Right lobe of liver (tissue), 6 donors: ENCODE measurements at regions not wholly inside any gene's neighbourhood (a gene's known extent, or its start where the extent isn't known, plus 50 kb on each side); places are given as distances from the start of the nearest gene placed in this dataset.
A peak's percentile ranks its signal among the peaks of the same experiment; 100 is the strongest.

Experiments
- ATAC-seq, 4 donors: fragments of 200-7000 bp; cut with Tn5 transposase; one replicate each; pipeline ENCODE4 v1.9.1; 2020; ENCODE audit warnings: mild to moderate bottlenecking in 4 of 4, moderate library complexity in 4 of 4
- DNase-seq, 3 donors: peaks; one replicate each; pipeline ENCODE4 v3.0.0-alpha.2; 2020
- H3K27ac ChIP-seq, 3 donors: fragments of 200-600 bp; one replicate each; pipeline ENCODE4 v1.8.0; 2022
- H3K27me3 ChIP-seq, 2 donors: fragments of 200-600 bp; one replicate each; pipeline ENCODE4 v1.8.0; 2022
- H3K36me3 ChIP-seq, 4 donors: fragments of 200-600 bp; sonication (generic) in 1 of 4; one replicate each; pipeline versions ENCODE4 v1.5.1 to v1.8.0; 2017 to 2022; ENCODE audit warnings: control low read depth in 1 of 4
- H3K4me1 ChIP-seq, 4 donors: fragments of 200-600 bp; sonication (generic) in 1 of 4; one replicate each; pipeline versions ENCODE4 v1.5.1 to v1.8.0; 2017 to 2022; ENCODE audit warnings: control low read depth in 1 of 4
- H3K4me3 ChIP-seq, 3 donors: fragments of 200-600 bp; one replicate each; pipeline ENCODE4 v1.8.0; 2022
- H3K9me3 ChIP-seq, 4 donors: fragments of 200-600 bp; sonication (generic) in 1 of 4; one replicate each; pipeline versions ENCODE4 v1.5.1 to v1.8.0; 2017 to 2022; ENCODE audit warnings: control low read depth in 1 of 4
- CTCF ChIP-seq, 4 donors: fragments of 200-600 bp in 3 of 4; fragments of 450-650 bp in 1 of 4; IDR thresholded peaks; one replicate each; pipeline versions ENCODE4 v1.5.1 to v1.8.0; 2016 to 2022; ENCODE audit warnings: antibody characterized with exemption in 4 of 4, mild to moderate bottlenecking in 2 of 4
- POLR2A ChIP-seq: fragments of 450-650 bp; IDR thresholded peaks from one replicate; pipeline ENCODE4 v1.6.1; 2017; ENCODE audit warnings: antibody characterized with exemption, mild to moderate bottlenecking
- WGBS: methylation state at CpG from one replicate; pipeline ENCODE4 v1.1.6; 2018; ENCODE audit warnings: low coverage, low lambda C conversion rate; ENCODE audit not compliant: insufficient coverage; ENCODE audit errors: missing lambda C conversion rate; 5-methylcytosine and 5-hydroxymethylcytosine counted together
- intact Hi-C, 2 donors: fragments of 100-400 bp; cut with DNase I; formaldehyde crosslinking; loops; one replicate each; pipeline versions ENCODE4 v1.11.2 to v1.14.1; 2022
- donor health status: DM: no; HTN: yes; CAD: no.
- donor health status: DM: no; HTN: no; CAD: no.
- donor health status: DM: no; HTN: no; CAD: no.
- donor health status: DM: no; HTN: yes; CAD: no.
- donor health status: DM: no; HTN: yes; CAD: no.

GRCh38 chr2:145724311-145724898 lies 1204.5 kb upstream of the ZEB2 start:
- no peak overlapping the region for H3K4me3 ChIP-seq
- no peaks in the 10 kb centered on the region for H3K36me3 ChIP-seq
- TF ChIP-seq POLR2A (no peak), CTCF (IDR thresholded peaks at IDR 0.05) (no peak)
- H3K9me3 ChIP-seq = no peaks in the 10 kb centered on the region
- DNase-seq (no peak), ATAC-seq (no peak)
- H3K27me3 ChIP-seq = no peaks in the 10 kb centered on the region
- H3K27ac ChIP-seq = no peak overlapping the region
- intact Hi-C loops = loop anchor here in 1 of 2 donors (10.0 kb wide), 1 partner anchor 600 kb away; no protein-coding TSS in a partner anchor
- WGBS = 50% methylated on average over 1 of the region's 1 CpG
- H3K4me1 ChIP-seq = no peaks in the 10 kb centered on the region

GRCh38 chr2:145723872-145724271 lies 1204.0 kb upstream of the ZEB2 start:
- ATAC-seq (peak in 1 of 4 donors; percentile 26), DNase-seq (no peak)
- intact Hi-C loops = loop anchor here in 1 of 2 donors (10.0 kb wide), 1 partner anchor 601 kb away; no protein-coding TSS in a partner anchor
- Histone ChIP-seq H3K36me3 (no peaks in the 10 kb centered on the region), H3K27me3 (no peaks in the 10 kb centered on the region), H3K27ac (no peak overlapping the region), H3K4me3 (no peak overlapping the region), H3K4me1 (no peaks in the 10 kb centered on the region), H3K9me3 (no peaks in the 10 kb centered on the region)
- WGBS = 42% methylated on average over 5 of the region's 5 CpGs
- TF ChIP-seq POLR2A (no peak), CTCF (IDR thresholded peaks at IDR 0.05) (no peak)

GRCh38 chr2:145721681-145722080 lies 1201.8 kb upstream of the ZEB2 start:
- no peak for DNase-seq
- no peak overlapping the region for H3K27ac ChIP-seq
- TF ChIP-seq POLR2A = no peak
- no peak for TF ChIP-seq CTCF (IDR thresholded peaks at IDR 0.05)

GRCh38 chr2:145715601-145716000 lies 1195.7 kb upstream of the ZEB2 start:
- WGBS = 38% methylated on average over 2 of the region's 2 CpGs
- H3K36me3 ChIP-seq = no peaks in the 10 kb centered on the region
- no peaks in the 10 kb centered on the region for H3K27me3 ChIP-seq
- ATAC-seq (no peak), DNase-seq (no peak)
- no peak overlapping the region for H3K4me3 ChIP-seq
- no peak overlapping the region for H3K27ac ChIP-seq
- TF ChIP-seq POLR2A (no peak), CTCF (IDR thresholded peaks at IDR 0.05) (no peak)
- intact Hi-C loops = no loop called here
- no peaks in the 10 kb centered on the region for H3K4me1 ChIP-seq
- H3K9me3 ChIP-seq = no peaks in the 10 kb centered on the region

More at GRCh38 chr2:145721681-145722080, 1201.8 kb upstream of the ZEB2 start:
- H3K36me3 ChIP-seq = no peaks in the 10 kb centered on the region
- H3K4me3 ChIP-seq = no peak overlapping the region
- H3K27me3 ChIP-seq = no peaks in the 10 kb centered on the region
- H3K4me1 ChIP-seq = no peaks in the 10 kb centered on the region
- no peaks in the 10 kb centered on the region for H3K9me3 ChIP-seq
- intact Hi-C loops = loop anchor here in 1 of 2 donors (10.0 kb wide), 1 partner anchor 603 kb away; no protein-coding TSS in a partner anchor
- no peak for ATAC-seq
- 67% methylated on average over 1 of the region's 1 CpG for WGBS
